Upper lobe of left lung (tissue), 6 donors: ENCODE measurements at regions not wholly inside any gene's neighbourhood (a gene's known extent, or its start where the extent isn't known, plus 50 kb on each side); places are given as distances from the start of the nearest gene placed in this dataset.

Source experiments
- ATAC-seq, 2 donors: fragments of 200-7000 bp; cut with Tn5 transposase; one replicate each; pipeline ENCODE4 v1.9.1; 2022; ENCODE audit warnings: mild to moderate bottlenecking in 2 of 2, moderate library complexity in 2 of 2; ENCODE audit not compliant: low FRiP score in 2 of 2
- DNase-seq, 2 donors: peaks; one replicate each; pipeline ENCODE4 v3.0.0-alpha.2; 2019 to 2020
- H3K27ac ChIP-seq, 4 donors: fragments of 200-600 bp; sonication (generic); one replicate each; pipeline ENCODE4 v1.5.1; 2016 to 2019
- H3K27me3 ChIP-seq, 4 donors: fragments of 200-600 bp; sonication (generic); one replicate each; pipeline ENCODE4 v1.5.1; 2017 to 2019
- H3K36me3 ChIP-seq, 4 donors: fragments of 200-600 bp; sonication (generic); one replicate each; pipeline ENCODE4 v1.5.1; 2016 to 2019
- H3K4me1 ChIP-seq, 4 donors: fragments of 200-600 bp; sonication (generic); one replicate each; pipeline ENCODE4 v1.5.1; 2018 to 2019
- H3K4me3 ChIP-seq, 4 donors: fragments of 200-600 bp; sonication (generic); one replicate each; pipeline ENCODE4 v1.5.1; 2017 to 2019; ENCODE audit warnings: mild to moderate bottlenecking in 2 of 4, moderate library complexity in 1 of 4
- H3K9me3 ChIP-seq, 4 donors: fragments of 200-600 bp; sonication (generic); one replicate each; pipeline ENCODE4 v1.5.1; 2018 to 2019
- CTCF ChIP-seq, 6 experiments: fragments of 450-650 bp in 4 of 6; fragments of 200-600 bp in 2 of 6; sonication (generic) in 2 of 6; IDR thresholded peaks; one replicate each; pipeline ENCODE4 v1.5.1; 2016 to 2019; ENCODE audit warnings: antibody characterized with exemption in 6 of 6
- EP300 ChIP-seq, 4 donors: sonication (generic); formaldehyde crosslinking; IDR thresholded peaks; one replicate each; pipeline ENCODE4 v1.5.1; 2017; ENCODE audit warnings: antibody characterized with exemption in 4 of 4, control low read depth in 2 of 4
- POLR2A ChIP-seq, 4 donors: fragments of 450-650 bp; IDR thresholded peaks; one replicate each; pipeline ENCODE4 v1.5.1; 2016 to 2017; ENCODE audit warnings: antibody characterized with exemption in 4 of 4, mild to moderate bottlenecking in 2 of 4
- POLR2AphosphoS5 ChIP-seq, 2 donors: sonication (generic); formaldehyde crosslinking; IDR thresholded peaks; one replicate each; pipeline ENCODE4 v1.5.1; 2017; ENCODE audit warnings: antibody characterized with exemption in 2 of 2
- WGBS, 2 donors: methylation state at CpG; one replicate each; pipeline ENCODE4 v1.1.5; 2017 to 2018; 5-methylcytosine and 5-hydroxymethylcytosine counted together
- donor health status: DM: no; HTN: no; CAD: no; lungs with moderate emphysema.
- donor health status: DM: no; HTN: yes; CAD: no; lungs with severe emphysema.

GRCh38 chr7:4445777-4446176 is 236.3 kb upstream of the FOXK1 start:
- WGBS, 2 donors = 91% methylated on average over 2 of the region's 2 CpGs
- ATAC-seq = peak in 1 of 2 donors; percentile 34

DNA sequence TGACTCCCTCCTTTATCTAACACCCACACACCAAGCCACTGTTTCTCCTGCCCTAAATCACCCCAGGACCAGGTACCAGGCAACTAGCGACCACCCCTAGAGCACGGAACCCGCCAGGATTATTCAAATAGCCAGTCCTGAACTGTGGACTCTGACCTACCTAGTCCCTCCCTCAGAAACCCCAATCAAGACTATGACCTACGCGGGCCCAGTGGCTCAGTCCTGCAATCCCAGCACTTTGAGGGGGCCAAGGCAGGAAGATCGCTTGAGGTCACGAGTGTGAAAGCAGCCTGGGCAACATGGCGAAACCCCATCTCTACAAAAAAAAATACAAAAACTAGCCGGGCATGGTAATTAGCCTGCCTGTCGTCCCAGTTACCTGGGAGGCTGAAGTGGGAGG is 232.8 kb upstream of the FOXK1 start:
- Histone ChIP-seq H3K4me3 (no peak overlapping the region), H3K36me3 (no peaks in the 10 kb centered on the region), H3K27me3 (no peaks in the 10 kb centered on the region), H3K9me3 (no peaks in the 10 kb centered on the region), H3K27ac (no peak overlapping the region), H3K4me1 (no peaks in the 10 kb centered on the region)
- no peak for ATAC-seq
- whole genome bisulfite sequencing, 2 donors = 89% methylated on average over 10 of the region's 10 CpGs
- DNase-seq = no peak
- TF ChIP-seq POLR2A (IDR thresholded peaks at IDR 0.05) (no peak), EP300 (IDR thresholded peaks at IDR 0.05) (no peak), POLR2AphosphoS5 (IDR thresholded peaks at IDR 0.05) (no peak), CTCF (IDR thresholded peaks at IDR 0.05) (no peak)

More at GRCh38 chr7:4445777-4446176, 236.3 kb upstream of the FOXK1 start:
- Histone ChIP-seq H3K27me3 (no peaks in the 10 kb centered on the region), H3K9me3 (no peaks in the 10 kb centered on the region), H3K4me3 (no peak overlapping the region), H3K4me1 (no peaks in the 10 kb centered on the region), H3K27ac (no peak overlapping the region), H3K36me3 (no peaks in the 10 kb centered on the region)
- no peak for DNase-seq
- no peak for TF ChIP-seq POLR2AphosphoS5 (IDR thresholded peaks at IDR 0.05)
- no peak for TF ChIP-seq CTCF (IDR thresholded peaks at IDR 0.05)
- no peak for TF ChIP-seq EP300 (IDR thresholded peaks at IDR 0.05)
- TF ChIP-seq POLR2A (IDR thresholded peaks at IDR 0.05) = no peak

DNA sequence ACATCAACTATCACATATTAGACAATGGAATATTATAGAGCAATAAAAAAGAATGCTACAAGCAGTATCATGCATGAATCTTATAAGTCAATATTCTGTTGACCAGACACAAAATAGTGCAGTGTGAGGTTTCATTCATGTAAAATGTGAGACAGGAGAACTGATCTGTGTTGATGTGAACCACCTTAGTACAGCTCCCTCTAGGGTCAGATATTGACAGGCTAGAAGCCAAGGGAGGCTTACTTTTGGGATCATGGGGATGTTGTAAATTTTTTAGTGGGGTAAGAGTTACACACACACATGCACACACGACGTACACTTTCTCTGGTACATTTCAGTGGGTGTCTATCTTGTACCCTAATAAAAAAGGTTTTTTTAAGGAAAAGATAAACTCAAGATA is 231.6 kb upstream of the FOXK1 start:
- no peaks in the 10 kb centered on the region for H3K4me1 ChIP-seq
- H3K9me3 ChIP-seq = no peaks in the 10 kb centered on the region
- TF ChIP-seq POLR2A (IDR thresholded peaks at IDR 0.05) (no peak), CTCF (IDR thresholded peaks at IDR 0.05) (no peak), EP300 (IDR thresholded peaks at IDR 0.05) (no peak), POLR2AphosphoS5 (IDR thresholded peaks at IDR 0.05) (no peak)
- DNase-seq (no peak), ATAC-seq (no peak)
- H3K27ac ChIP-seq = no peak overlapping the region
- no peak overlapping the region for H3K4me3 ChIP-seq
- no peaks in the 10 kb centered on the region for H3K27me3 ChIP-seq
- 87 to 100% methylated on average over 2 of the region's 2 CpGs for WGBS, 2 donors
- H3K36me3 ChIP-seq = no peaks in the 10 kb centered on the region

DNA sequence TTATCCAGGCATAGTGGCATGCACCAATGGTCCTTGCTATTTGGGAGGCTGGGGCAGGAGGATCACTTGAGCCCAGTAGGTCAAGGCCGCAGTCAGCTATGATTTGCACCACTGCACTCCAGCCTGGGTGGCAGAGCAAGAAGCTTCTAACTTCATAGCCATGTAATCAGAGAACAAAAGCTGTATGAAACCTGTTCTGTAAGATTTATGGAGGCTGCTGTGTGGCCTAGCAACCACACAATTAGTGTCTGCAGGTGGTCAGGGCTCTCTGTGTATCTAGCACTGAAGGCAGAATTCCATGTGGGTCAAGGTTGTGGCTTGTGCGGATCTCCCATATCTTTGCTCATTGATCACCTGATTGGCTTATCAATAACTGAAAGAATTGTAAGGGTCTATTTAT is 221.5 kb upstream of the FOXK1 start:
- no peaks in the 10 kb centered on the region for H3K27me3 ChIP-seq
- ATAC-seq (no peak), DNase-seq (no peak)
- 92% methylated on average over 2 of the region's 2 CpGs for WGBS, 2 donors
- H3K27ac ChIP-seq = no peak overlapping the region
- H3K4me3 ChIP-seq = no peak overlapping the region
- no peaks in the 10 kb centered on the region for H3K36me3 ChIP-seq
- no peaks in the 10 kb centered on the region for H3K9me3 ChIP-seq
- no peaks in the 10 kb centered on the region for H3K4me1 ChIP-seq
- TF ChIP-seq POLR2A (IDR thresholded peaks at IDR 0.05) = no peak
- no peak for TF ChIP-seq EP300 (IDR thresholded peaks at IDR 0.05)
- no peak for TF ChIP-seq POLR2AphosphoS5 (IDR thresholded peaks at IDR 0.05)
- no peak for TF ChIP-seq CTCF (IDR thresholded peaks at IDR 0.05)

DNA sequence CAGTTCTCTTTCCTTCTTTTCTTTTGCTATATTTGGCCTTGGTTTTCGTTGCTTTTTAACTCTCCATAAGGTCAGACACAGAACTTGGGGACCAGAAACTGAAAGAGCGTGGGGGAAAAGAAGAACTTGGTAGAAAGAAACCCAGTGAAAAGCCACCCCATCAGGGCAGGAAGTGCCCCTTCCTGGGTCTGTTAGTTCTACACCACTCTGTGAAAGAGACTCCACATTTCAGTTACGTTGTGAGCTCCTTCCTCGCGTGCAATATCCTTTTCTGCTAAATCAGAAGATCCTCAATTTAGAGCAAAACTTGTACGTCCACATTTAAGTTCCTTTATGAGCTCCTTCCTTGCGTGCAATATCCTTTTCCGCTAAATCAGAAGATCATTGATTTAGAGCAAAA is 220.6 kb upstream of the FOXK1 start:
- TF ChIP-seq EP300 (IDR thresholded peaks at IDR 0.05) (no peak), POLR2A (IDR thresholded peaks at IDR 0.05) (no peak), CTCF (IDR thresholded peaks at IDR 0.05) (no peak), POLR2AphosphoS5 (IDR thresholded peaks at IDR 0.05) (no peak)
- no peak overlapping the region for H3K27ac ChIP-seq

More for the DNA sequence above, 220.6 kb upstream of the FOXK1 start:
- 60 to 68% methylated on average over 8 of the region's 8 CpGs for WGBS, 2 donors
- DNase-seq = no peak
- Histone ChIP-seq H3K4me3 (no peak overlapping the region), H3K36me3 (no peaks in the 10 kb centered on the region), H3K4me1 (no peaks in the 10 kb centered on the region), H3K9me3 (no peaks in the 10 kb centered on the region), H3K27me3 (no peaks in the 10 kb centered on the region)
- no peak for ATAC-seq
